GM19463 (cell line): ENCODE measurements at regions not wholly inside any gene's neighbourhood (a gene's known extent, or its start where the extent isn't known, plus 50 kb on each side); places are given as distances from the start of the nearest gene placed in this dataset.

ENCODE experiments used
- ATAC-seq: cut with Tn5 transposase; IDR thresholded peaks from one replicate; pipeline ENCODE4 v1.9.1; 2021; ENCODE audit warnings: mild to moderate bottlenecking, moderate library complexity; ENCODE audit not compliant: unreplicated experiment

GRCh38 chr16:9248162-9248561, 156.7 kb downstream of the HAPSTR1 start:
- ATAC-seq = no peak

- no peak for ATAC-seq
These were observed 158.1 kb downstream of the HAPSTR1 start for GRCh38 chr16:9249534-9249933.

GRCh38 chr16:9251026-9251425, 159.6 kb downstream of the HAPSTR1 start:
- no peak for ATAC-seq

- no peak for ATAC-seq
These were observed 163.4 kb downstream of the HAPSTR1 start for GRCh38 chr16:9254863-9255262.

GRCh38 chr16:9256196-9256595, 164.8 kb downstream of the HAPSTR1 start:
- no peak for ATAC-seq

GRCh38 chr16:9257843-9258242, 166.4 kb downstream of the HAPSTR1 start:
- ATAC-seq = no peak

GRCh38 chr16:9258423-9259051, 167.1 kb downstream of the HAPSTR1 start:
- peak; percentile 65 for ATAC-seq

- no peak for ATAC-seq
These were observed 168.6 kb downstream of the HAPSTR1 start for GRCh38 chr16:9259914-9260608.

GRCh38 chr16:9260666-9261065, 169.2 kb downstream of the HAPSTR1 start:
- ATAC-seq = no peak

- ATAC-seq = no peak
These were observed 169.9 kb downstream of the HAPSTR1 start for GRCh38 chr16:9261376-9261775.

- no peak for ATAC-seq
These were observed 171.7 kb downstream of the HAPSTR1 start for GRCh38 chr16:9262941-9263715.

- ATAC-seq = no peak
These were observed 172.6 kb downstream of the HAPSTR1 start for GRCh38 chr16:9264067-9264466.

GRCh38 chr16:9268446-9268845, 177.0 kb downstream of the HAPSTR1 start:
- no peak for ATAC-seq

GRCh38 chr16:9270424-9270823, 179.0 kb downstream of the HAPSTR1 start:
- ATAC-seq = no peak

GRCh38 chr16:9270941-9271340, 179.5 kb downstream of the HAPSTR1 start:
- no peak for ATAC-seq

- ATAC-seq = no peak
These were observed 180.4 kb downstream of the HAPSTR1 start for GRCh38 chr16:9271841-9272240.

- ATAC-seq = no peak
These were observed 183.9 kb downstream of the HAPSTR1 start for GRCh38 chr16:9275377-9275776.

- no peak for ATAC-seq
These were observed 184.4 kb downstream of the HAPSTR1 start for GRCh38 chr16:9275816-9276354.

- ATAC-seq = no peak
These were observed 188.0 kb downstream of the HAPSTR1 start for GRCh38 chr16:9279291-9280068.

- ATAC-seq = no peak
These were observed 188.6 kb downstream of the HAPSTR1 start for GRCh38 chr16:9280069-9280466.

GRCh38 chr16:9286930-9287329, 195.5 kb downstream of the HAPSTR1 start:
- no peak for ATAC-seq
